ENCODE measurements at regions not wholly inside any gene's neighbourhood (a gene's known extent, or its start where the extent isn't known, plus 50 kb on each side); places are given as distances from the start of the nearest gene placed in this dataset.
A peak's percentile ranks its signal among the peaks of the same experiment; 100 is the strongest.
"Not testable (repeated sequence)": the region's sequence is repeated elsewhere in the genome, so short reads cannot be mapped to it uniquely, and the experiment has no call there.

- no peak for DNase-seq (ENCODE audit: low read depth in 2 of 2)
Observed at GRCh38 chr3:153268564-153269279, 106.7 kb downstream of the RAP2B start.

GRCh38 chr3:153269730-153270129 is 107.7 kb downstream of the RAP2B start:
- no peak for DNase-seq (ENCODE audit: low read depth in 2 of 2)

DNA sequence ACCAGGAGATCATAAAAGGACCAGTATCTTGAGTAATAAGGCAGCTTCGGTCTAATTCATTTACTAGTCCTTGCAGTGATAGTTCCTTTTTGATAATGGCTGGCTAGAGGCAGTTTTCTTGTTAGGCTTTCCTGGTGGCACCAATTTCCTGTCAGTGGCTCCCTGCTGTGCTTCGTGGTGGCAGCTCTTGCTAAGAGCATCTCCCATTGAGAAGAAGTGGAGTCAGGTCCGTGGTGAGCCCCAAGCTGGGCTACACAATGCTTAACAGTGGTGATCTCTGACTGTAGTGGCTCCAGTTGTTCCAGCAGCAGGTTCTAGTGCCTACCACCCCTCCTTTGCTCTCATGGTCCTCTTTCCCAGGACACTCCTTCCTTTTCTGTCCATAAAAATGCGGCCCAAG is 111.2 kb downstream of the RAP2B start:
- no peak for DNase-seq (ENCODE audit: low read depth in 2 of 2)

GRCh38 chr3:153273767-153274435 is 111.9 kb downstream of the RAP2B start:
- DNase-seq (ENCODE audit: low read depth in 2 of 2): no peak

DNA sequence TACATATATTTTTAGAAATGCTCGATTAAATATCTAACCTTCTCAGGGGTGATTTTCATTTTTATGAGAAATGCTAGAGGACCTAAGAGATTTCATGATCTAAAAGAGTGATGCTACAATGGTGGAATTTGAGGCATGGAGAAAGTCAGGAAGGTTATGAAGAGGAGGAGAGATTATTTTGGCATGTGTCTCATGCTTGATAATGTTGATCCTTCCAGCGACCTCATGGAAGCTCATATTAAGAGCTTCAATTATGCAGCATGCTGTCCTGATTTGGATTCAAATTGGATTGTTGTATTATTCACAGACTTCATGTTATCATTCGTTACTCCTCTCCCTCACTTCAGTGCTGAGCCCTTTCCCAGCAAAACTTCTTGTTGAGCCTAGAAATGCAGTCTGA is 112.5 kb downstream of the RAP2B start:
- DNase-seq (ENCODE audit: low read depth in 2 of 2): no peak

DNA sequence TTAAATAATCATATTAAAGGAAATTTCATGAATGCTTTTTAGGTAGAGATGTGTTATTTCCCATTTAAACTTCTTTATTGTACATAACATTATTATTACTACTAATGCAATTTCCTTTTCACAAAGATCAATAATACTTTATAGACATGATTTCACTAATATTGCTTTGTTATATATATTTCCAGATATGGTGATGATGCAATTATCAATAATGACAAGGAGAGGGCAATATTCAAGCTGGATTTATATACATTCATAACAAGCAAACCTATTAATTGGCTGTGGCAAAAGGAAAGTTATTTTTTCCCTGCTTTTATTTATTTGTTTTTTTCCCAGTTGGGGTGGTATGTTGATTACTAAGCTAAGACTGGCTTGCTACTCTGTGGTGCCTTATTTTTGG is 113.5 kb downstream of the RAP2B start:
- no peak for DNase-seq (ENCODE audit: low read depth in 2 of 2)

DNA sequence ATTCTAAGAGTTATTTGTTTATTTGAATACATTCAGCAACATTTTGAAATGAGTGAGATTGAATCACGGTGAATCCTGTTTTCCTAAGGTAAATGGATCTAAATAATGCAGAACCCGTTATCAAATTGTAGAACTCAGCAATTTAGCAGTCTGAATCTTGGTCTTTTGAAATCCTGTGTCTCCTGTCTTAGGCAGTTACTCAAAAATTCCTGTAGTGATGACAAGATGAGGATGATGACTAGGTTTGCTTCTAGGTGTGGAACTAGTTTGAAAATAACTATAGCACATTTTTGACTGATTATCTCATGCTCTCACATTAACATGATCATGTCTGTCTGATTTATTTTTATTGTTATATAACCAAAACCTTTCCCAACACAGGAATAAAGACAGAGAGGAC is 115.0 kb downstream of the RAP2B start:
- DNase-seq (ENCODE audit: low read depth in 2 of 2): no peak

DNA sequence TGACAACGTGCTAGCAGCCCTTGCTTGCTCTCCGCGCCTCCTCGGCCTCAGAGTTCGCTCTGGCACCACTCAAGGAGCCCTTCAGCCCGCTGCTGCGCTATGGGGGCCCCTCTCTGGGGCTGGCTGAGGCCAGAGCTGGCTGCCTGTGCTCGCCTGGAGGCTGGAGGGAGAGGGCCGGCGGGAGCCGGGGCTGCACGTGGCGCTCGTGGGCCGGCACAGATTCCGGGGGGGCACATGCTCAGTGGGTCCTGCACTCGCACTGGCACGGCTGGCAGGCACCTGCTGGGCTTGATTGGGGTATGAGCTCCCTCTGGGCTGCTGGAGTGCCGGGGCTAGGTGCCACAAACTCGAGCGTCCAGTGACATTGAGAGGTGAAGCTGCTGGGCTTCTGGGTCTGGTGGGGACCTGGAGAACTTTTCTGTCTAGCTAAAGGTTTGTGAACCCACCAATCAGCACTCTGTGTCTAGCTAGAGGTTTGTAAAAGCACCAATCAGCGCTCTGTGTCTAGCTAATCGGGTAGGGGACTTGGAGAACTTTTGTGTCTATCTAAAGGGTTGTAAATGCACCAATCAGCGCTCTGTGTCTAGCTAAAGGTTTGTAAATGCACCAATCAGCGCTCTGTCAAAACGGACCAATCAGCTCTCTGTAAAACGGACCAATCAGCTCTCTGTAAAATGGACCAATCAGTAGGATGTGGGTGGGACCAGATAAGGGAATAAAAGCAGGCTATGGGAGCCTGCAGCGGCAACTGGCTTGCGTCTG is 119.4 kb downstream of the RAP2B start:
- not testable (repeated sequence) for DNase-seq (ENCODE audit: low read depth in 2 of 2)

DNA sequence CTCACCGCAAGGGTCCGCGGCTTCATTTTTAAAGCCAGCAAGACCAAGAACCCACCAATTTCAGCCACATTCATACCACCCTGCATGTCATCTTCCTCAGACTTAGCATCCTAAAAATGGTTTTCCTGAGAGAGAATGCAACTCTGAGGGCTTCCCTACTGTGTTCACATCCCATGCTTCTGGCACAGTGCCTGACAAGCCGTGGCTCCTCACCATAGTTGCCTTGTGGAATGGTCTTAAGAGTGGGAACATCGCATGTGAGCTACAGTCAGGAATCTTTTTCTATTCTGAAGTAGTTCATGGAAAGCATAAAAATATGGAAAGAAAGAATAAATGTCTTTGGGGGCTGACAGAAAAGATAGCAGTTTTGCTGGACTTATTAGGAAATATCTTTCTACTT is 120.3 kb downstream of the RAP2B start:
- DNase-seq (ENCODE audit: low read depth in 2 of 2): no peak

DNA sequence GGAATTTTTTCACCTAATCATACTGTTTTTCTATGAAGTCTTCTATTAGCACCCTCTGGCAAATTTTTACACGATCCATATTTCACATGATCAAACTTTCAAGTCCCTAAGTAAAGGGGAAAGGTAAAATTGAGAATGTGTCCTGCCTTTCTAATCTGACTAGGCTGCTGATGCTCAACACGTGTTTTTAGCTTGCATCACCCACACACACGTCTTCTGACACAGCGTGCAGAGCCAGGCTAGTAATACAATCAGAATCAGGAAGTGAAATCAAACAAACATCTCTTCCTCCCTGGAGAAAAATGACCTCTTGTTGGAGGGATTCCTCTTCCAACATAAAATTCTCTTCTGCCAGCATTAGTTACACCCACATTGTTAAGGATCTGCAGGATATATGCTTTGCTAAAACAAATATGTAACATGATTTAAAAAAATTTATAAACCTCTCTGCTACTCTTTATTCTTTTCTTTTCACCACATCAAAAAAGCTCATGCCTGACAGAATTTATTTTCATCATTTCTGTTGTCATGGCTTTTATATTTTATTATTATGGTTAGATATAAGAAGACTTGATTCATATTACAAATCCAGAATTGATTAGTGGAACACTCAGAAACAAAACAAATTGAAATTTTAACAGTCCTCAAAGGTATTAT is 122.4 kb downstream of the RAP2B start:
- DNase-seq (ENCODE audit: low read depth in 2 of 2): peak in 1 of 2 donors; percentile 3

DNA sequence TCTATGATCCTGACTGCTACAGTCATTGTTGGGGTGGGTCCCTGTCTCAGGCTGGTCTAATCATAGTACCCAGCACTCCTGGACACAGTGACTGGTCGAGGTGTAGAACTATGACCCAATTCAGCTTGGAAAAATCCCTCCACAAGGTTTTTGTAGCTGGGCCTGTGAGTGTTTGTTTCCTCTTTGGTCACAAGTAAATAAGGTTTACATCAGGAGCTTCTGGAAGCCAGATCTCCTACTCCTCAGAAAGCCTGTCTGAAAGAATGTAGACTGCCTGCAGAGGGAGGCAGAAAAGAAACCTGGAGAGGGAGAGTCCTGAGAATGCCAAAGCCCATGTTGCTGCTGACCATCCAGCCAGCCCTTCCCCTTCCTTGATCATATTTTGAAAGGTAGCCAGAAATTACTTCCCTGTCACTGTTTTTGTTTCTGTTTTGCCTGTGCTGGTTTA is 123.2 kb downstream of the RAP2B start:
- no peak for DNase-seq (ENCODE audit: low read depth in 2 of 2)

GRCh38 chr3:153285982-153286381 is 124.0 kb downstream of the RAP2B start:
- no peak for DNase-seq (ENCODE audit: low read depth in 2 of 2)

DNA sequence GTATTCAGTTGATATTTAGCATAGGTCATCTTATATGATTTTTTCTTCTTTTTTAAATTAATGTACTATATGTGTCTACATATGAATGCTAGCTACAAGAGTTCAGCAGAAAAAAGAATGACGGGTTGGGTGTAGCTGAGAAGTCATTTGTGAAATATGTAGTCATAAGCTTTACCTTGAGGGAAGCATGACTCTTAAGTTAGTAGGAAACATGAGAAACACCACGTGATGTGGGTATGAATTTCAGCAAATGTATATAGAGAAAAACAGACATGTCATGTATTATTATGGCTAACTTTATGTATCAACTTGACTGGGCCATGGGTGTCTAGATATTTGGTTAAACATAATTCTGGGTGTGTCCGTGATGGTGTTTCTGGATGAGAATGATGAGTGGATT is 125.0 kb downstream of the RAP2B start:
- no peak for DNase-seq (ENCODE audit: low read depth in 2 of 2)

DNA sequence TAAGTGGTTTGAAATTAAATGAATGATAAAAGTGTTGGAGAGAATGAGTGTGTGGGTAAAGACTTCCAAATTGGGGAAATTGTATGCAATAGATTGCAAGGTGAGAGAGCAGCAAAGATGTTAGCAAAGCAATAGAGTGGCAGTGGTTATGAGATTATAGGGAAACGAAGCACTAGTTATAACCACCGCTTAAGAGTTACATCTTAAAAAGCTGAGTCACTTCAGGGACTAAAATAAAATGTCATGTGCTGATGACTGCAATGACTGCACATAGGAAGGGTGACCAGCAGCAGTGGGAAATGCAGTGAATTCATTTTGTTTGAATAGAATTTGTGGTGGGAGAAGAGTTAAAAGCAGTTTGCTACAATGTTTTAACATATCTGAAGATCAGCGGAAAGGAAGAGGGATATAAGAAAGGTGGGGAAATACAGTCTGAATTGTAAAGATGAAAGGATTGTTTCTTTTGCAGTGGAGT is 127.3 kb downstream of the RAP2B start:
- no peak for DNase-seq (ENCODE audit: low read depth in 2 of 2)

DNA sequence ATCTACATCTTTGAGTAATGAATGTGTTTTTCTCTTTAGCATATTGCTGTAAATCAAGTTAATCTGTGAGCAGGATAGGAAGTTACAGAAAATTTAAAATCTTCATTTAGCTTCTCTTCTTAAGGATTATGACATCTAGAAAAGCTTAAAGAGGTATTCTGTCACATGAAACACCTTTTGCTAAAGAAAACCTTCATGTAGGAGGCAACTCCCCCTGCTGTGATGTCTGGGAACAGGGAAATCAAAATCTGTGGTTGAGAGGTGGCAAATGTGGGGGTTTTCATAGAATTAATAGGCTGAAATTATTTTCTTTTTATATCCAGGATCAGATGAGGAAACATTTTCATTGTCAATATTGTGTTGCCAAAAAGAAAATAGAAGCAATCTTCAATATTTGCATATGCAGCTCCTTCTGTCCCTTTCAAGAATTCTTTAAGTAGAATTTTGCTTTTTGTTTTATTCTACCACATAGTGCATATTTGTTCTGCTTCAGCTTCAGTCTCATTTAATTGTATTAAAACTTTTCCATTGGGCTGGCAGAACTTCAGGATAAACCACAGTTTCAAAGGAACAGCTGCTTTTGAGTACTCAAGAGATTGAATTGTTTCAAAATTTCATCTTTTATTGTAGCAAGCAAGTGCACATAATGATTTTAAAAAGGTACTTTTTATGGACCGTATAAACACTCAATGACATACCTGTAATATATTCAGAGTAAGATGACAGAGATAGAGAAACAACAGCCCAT is 128.4 kb downstream of the RAP2B start:
- DNase-seq (ENCODE audit: low read depth in 2 of 2): no peak

DNA sequence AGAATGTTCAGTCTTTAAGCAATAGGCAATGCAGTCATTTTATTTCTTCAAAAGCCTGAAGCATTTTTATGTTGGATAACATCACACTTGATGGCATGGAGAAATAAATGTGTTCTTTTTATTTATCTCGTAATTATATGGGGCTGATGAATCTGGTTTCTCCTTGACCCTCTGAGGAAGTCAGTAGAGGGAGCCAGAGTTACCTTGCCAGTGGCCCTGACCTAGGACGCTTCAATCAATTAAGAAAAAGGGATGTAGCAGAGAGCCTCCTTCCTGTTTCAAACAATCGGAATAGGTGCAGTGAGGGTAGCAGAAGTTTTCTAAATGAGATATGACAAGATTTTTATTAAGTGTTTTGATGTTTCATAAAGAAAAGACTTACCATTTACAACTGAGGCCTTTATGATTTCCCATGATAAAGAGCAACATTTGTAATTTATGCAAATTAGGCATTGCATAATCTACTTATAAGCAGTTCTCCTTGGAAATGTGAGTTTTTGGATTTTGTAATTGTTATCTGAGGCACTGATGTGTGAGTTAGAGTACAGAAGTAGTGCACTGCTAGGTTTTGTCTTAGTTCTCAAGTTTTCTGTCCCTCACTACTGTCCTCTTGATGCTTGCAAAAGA is 129.1 kb downstream of the RAP2B start:
- no peak for DNase-seq (ENCODE audit: low read depth in 2 of 2)

DNA sequence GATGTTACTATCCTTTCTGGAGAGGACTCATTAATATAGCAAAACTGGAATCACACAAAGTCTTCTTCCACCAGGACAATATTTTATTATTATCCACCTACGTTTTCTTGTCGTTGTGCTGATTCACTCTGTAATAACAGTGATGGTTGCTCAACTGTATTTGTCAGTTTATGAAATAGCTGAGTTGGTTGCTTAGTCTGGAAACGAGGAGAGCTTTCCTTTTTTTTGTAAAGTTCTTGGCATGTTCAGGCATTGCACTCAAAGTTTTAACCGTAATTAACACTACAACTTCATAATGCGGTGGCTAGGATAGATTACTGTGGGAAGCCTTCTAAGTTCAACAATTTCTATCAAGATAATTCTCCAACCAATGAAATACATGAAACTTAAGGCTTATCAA is 131.2 kb downstream of the RAP2B start:
- DNase-seq (ENCODE audit: low read depth in 2 of 2): no peak

- DNase-seq (ENCODE audit: low read depth in 2 of 2): no peak
Observed at GRCh38 chr3:153295901-153296300, 133.9 kb downstream of the RAP2B start.

GRCh38 chr3:153305189-153305588 is 143.2 kb downstream of the RAP2B start:
- DNase-seq (ENCODE audit: low read depth in 2 of 2): no peak

GRCh38 chr3:153311541-153311940 is 149.5 kb downstream of the RAP2B start:
- DNase-seq (ENCODE audit: low read depth in 2 of 2): no peak
